AG09309 (cell line): ENCODE measurements at regions not wholly inside any gene's neighbourhood (a gene's known extent, or its start where the extent isn't known, plus 50 kb on each side); places are given as distances from the start of the nearest gene placed in this dataset.

Experiments used
- DNase-seq: peaks from one replicate; pipeline ENCODE4 v3.0.0-alpha.2; 2010; ENCODE audit warnings: low read depth
- H3K4me3 ChIP-seq: 2 replicates; pipeline ENCODE4 v1.5.1; 2011; ENCODE audit warnings: mild to moderate bottlenecking, low read depth, low read length, moderate library complexity; ENCODE audit not compliant: control insufficient read depth
- CTCF ChIP-seq: IDR thresholded peaks from 2 replicates; pipeline ENCODE4 v1.5.1; 2011; ENCODE audit warnings: mild to moderate bottlenecking, low read depth, low read length, inconsistent platforms; ENCODE audit not compliant: insufficient read depth, control insufficient read depth; ENCODE audit errors: missing control alignments

DNA sequence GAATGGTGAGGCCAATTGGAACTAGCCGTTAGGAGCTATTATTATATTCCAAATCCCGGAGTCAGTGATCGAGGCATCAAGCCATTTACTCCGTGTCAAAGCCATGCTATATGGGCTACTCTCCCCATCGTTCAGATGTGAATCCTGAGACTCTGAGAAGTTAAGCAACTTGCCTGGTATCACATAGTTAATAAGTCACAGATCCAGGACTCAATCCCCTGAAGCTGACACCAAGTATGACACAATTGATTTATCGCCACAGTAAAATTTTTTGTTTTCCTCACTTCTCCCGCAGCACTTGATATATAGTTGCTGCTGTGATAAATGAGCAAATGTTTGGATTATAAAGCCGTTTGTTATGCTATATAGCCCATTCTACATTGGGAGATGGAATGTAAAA lies 50.8 kb upstream of the TSHZ2 start:
- no peak for DNase-seq
- no peak for TF ChIP-seq CTCF
- no peak overlapping the region for H3K4me3 ChIP-seq

DNA sequence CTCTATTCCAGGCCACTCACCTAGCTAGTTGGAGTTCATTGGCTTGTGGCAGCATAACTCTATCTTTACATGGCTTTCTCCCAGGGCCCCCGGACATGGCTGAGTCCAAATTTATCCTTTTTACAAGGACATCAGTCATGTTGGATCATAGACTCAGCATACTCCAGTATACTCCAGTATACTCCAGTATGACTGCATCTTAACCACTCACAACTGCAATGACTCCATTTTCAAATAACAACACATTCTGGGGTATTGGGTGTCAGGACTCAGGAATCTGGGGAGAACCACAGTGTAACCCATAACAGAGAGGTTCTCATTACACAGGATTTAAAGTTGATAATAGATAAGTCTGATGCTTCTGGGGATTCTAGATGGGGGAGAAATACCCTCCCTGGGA lies 53.8 kb upstream of the TSHZ2 start:
- no peak for TF ChIP-seq CTCF

DNA sequence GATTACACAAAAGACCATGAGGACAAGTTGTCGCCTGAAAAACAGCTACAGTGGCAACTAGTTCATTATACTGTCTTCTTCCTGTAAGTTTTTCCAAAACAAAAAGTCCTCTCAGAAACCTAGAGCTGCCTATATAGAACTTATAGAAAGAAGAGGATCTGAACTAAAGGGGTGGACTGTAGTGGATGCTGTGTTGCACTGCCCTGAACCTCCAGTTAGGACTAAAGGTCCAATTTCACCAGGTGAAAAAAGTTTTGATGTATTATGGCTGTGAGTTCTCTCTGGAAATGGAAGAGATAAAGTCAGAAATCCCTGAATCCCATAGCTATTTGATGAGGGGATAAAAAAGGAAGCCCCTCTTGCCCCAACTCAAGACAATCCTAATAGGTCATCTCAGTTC lies 56.6 kb upstream of the TSHZ2 start:
- no peak overlapping the region for H3K4me3 ChIP-seq
- TF ChIP-seq CTCF = no peak
- no peak for DNase-seq

More for the DNA sequence above, 53.8 kb upstream of the TSHZ2 start:
- no peak for DNase-seq
- H3K4me3 ChIP-seq = no peak overlapping the region

- H3K4me3 ChIP-seq = no peak overlapping the region
- no peak for DNase-seq
- no peak for TF ChIP-seq CTCF
Measured at GRCh38 chr20:52914870-52915269, 57.3 kb upstream of the TSHZ2 start.

DNA sequence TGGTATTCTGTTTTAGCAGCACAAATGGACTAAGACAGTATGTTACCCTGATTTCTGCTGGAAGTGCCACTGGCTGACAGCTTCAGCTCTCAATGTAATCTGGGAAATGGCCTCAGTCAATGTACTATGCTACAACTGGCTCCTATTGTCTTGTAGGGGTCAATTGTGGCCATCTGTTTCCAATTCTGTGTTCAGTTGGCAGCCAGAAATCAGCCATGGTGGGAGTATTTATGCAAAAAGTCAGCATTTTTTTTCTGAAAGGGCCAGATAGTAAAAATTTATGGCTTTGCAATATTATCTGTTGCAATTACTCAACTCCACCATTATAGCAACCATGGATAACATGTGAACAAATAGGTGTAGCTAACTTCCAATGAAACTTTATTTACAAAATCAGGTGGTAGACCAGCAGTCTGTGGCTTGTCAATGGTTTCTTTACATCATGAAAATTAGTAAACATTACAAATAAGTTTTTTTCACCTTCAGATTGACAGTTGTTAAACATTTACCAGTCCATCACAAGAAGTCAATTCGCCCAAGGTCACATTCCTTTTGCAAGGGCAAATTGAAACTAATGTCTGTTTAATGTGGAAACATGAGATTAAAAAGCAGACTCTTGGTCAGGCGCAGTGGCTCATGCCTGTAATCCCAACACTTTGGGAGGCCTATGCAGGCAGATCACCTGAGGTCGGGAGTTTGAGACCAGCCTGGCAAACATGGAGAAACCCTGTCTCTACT lies 58.3 kb upstream of the TSHZ2 start:
- H3K4me3 ChIP-seq = no peak overlapping the region
- DNase-seq = no peak
- no peak for TF ChIP-seq CTCF

DNA sequence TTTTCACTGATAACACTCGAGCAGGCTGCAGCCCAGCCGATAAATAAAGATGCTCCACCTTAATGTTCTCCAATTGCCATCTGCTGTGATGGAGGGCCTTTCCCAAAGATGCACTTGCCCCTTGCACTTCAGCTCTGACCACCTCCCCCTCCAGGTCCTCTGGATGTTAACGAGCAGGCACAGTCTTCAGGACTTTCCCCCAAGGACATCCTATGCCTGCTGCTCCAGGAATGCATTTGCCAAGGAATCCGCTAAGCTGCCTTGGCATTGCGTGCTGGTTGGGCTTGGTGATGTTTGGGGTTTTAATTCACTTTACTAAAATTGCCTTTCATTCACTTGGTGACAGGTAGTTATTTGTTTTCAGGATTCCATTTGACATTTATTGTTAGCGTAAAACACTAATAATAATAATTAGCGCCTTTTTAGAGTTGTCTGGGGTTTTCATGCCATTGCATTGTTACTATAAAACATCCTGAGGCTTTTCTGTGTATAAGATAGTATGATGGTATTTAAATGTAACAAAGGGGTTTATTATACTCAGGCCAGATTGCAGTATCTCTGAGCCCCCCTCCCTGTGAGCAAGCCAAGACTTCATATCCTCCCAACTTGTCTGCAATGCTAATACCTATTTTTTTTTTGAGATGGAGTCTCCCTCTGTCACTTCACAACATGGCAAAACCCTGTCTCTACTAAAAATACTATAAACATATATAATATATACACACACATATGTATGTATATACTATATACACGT lies 66.7 kb upstream of the TSHZ2 start:
- H3K4me3 ChIP-seq = no peak overlapping the region
- DNase-seq = no peak
- no peak for TF ChIP-seq CTCF

- H3K4me3 ChIP-seq = no peak overlapping the region
- DNase-seq = no peak
- TF ChIP-seq CTCF = no peak
Measured at GRCh38 chr20:52904837-52905236, 67.3 kb upstream of the TSHZ2 start.
